GM15510 (cell line): ENCODE measurements at regions not wholly inside any gene's neighbourhood (a gene's known extent, or its start where the extent isn't known, plus 50 kb on each side); places are given as distances from the start of the nearest gene placed in this dataset.

Experiments used
- POLR2A ChIP-seq: IDR thresholded peaks from 3 replicates; pipeline ENCODE4 v1.6.1; 2011; ENCODE audit warnings: borderline replicate concordance; ENCODE audit not compliant: insufficient read length; ENCODE audit errors: extremely low read depth

- TF ChIP-seq POLR2A, result no peak
Observed at GRCh38 chr15:85274315-85275050, 105.9 kb upstream of the AKAP13 start.

GRCh38 chr15:85276508-85276907 is 103.9 kb upstream of the AKAP13 start:
- TF ChIP-seq POLR2A, result no peak

- no peak for TF ChIP-seq POLR2A
Observed at GRCh38 chr15:85276921-85277320, 103.5 kb upstream of the AKAP13 start.

GRCh38 chr15:85277847-85278370 is 102.5 kb upstream of the AKAP13 start:
- TF ChIP-seq POLR2A, result no peak

GRCh38 chr15:85280203-85280602 is 100.2 kb upstream of the AKAP13 start:
- TF ChIP-seq POLR2A, result no peak

- TF ChIP-seq POLR2A, result no peak
Observed at GRCh38 chr15:85281293-85281882, 99.0 kb upstream of the AKAP13 start.

GRCh38 chr15:85282504-85283115 is 97.8 kb upstream of the AKAP13 start:
- TF ChIP-seq POLR2A, result no peak

- no peak for TF ChIP-seq POLR2A
Observed at GRCh38 chr15:85284497-85284896, 95.9 kb upstream of the AKAP13 start.

- no peak for TF ChIP-seq POLR2A
Observed at GRCh38 chr15:85289677-85290365, 90.6 kb upstream of the AKAP13 start.

- no peak for TF ChIP-seq POLR2A
Observed at GRCh38 chr15:85296615-85297402, 83.6 kb upstream of the AKAP13 start.

- no peak for TF ChIP-seq POLR2A
Observed at GRCh38 chr15:85297537-85297936, 82.9 kb upstream of the AKAP13 start.

GRCh38 chr15:85298366-85298765 is 82.0 kb upstream of the AKAP13 start:
- TF ChIP-seq POLR2A, result no peak

GRCh38 chr15:85298941-85299340 is 81.5 kb upstream of the AKAP13 start:
- TF ChIP-seq POLR2A, result no peak

- TF ChIP-seq POLR2A, result no peak
Observed at GRCh38 chr15:85302271-85302670, 78.1 kb upstream of the AKAP13 start.

- TF ChIP-seq POLR2A, result no peak
Observed at GRCh38 chr15:85305050-85305449, 75.4 kb upstream of the AKAP13 start.

GRCh38 chr15:85306946-85307686 is 73.3 kb upstream of the AKAP13 start:
- no peak for TF ChIP-seq POLR2A
